Natural killer cell treated with Interleukin-12 subunit alpha and Interleukin-12 subunit beta and Interleukin-15 and Interleukin-18, amount 100 ng/mL, for 72 hours (primary cell): ENCODE measurements at regions not wholly inside any gene's neighbourhood (a gene's known extent, or its start where the extent isn't known, plus 50 kb on each side); places are given as distances from the start of the nearest gene placed in this dataset.
"Not testable (repeated sequence)": the region's sequence is repeated elsewhere in the genome, so short reads cannot be mapped to it uniquely, and the experiment has no call there.

Source experiments
- ATAC-seq, 2 donors: fragments of 150-1000 bp; cut with Tn5 transposase in 1 of 2; sonication (Bioruptor Pico), chemical (Tn5 transposase) in 1 of 2; 2 replicates each; pipeline ENCODE4 v1.10.0; 2021
- DNase-seq: peaks from one replicate; pipeline ENCODE4 v3.0.0; 2022; ENCODE audit warnings: low spot score
- H3K27ac Mint-ChIP-seq, 2 donors: 1 replicate in 1 of 2; 2 replicates in 1 of 2; pipeline ENCODE4 v1.8.0; 2022; ENCODE audit warnings: mixed read lengths in 2 of 2, mild to moderate bottlenecking in 1 of 2, moderate library complexity in 1 of 2
- H3K27me3 Mint-ChIP-seq, 2 donors: 1 replicate in 1 of 2; 2 replicates in 1 of 2; pipeline ENCODE4 v1.8.0; 2022; ENCODE audit warnings: mixed read lengths in 2 of 2
- H3K36me3 Mint-ChIP-seq: one replicate; pipeline ENCODE4 v1.8.0; 2022; ENCODE audit warnings: mixed read lengths
- H3K4me1 Mint-ChIP-seq, 2 donors: 1 replicate in 1 of 2; 2 replicates in 1 of 2; pipeline ENCODE4 v1.8.0; 2022; ENCODE audit warnings: low read depth in 2 of 2, mixed read lengths in 2 of 2, mild to moderate bottlenecking in 1 of 2
- H3K4me3 Mint-ChIP-seq: one replicate; pipeline ENCODE4 v1.8.0; 2022; ENCODE audit warnings: mixed read lengths
- H3K9me3 Mint-ChIP-seq: 2 replicates; pipeline ENCODE4 v1.8.0; 2022; ENCODE audit warnings: mixed read lengths

GRCh38 chr17:20895426-20895825, 147.4 kb downstream of the USP22 start:
- H3K36me3 Mint-ChIP-seq, H3K4me1 Mint-ChIP-seq, H3K9me3 Mint-ChIP-seq, DNase-seq, H3K27ac Mint-ChIP-seq, H3K4me3 Mint-ChIP-seq: not testable (repeated sequence)
- ATAC-seq: peak in 1 of 2 donors; percentile 24
- peaks cover 5 to 12% of the 10 kb centered on the region in 2 donors for H3K27me3 Mint-ChIP-seq

DNA sequence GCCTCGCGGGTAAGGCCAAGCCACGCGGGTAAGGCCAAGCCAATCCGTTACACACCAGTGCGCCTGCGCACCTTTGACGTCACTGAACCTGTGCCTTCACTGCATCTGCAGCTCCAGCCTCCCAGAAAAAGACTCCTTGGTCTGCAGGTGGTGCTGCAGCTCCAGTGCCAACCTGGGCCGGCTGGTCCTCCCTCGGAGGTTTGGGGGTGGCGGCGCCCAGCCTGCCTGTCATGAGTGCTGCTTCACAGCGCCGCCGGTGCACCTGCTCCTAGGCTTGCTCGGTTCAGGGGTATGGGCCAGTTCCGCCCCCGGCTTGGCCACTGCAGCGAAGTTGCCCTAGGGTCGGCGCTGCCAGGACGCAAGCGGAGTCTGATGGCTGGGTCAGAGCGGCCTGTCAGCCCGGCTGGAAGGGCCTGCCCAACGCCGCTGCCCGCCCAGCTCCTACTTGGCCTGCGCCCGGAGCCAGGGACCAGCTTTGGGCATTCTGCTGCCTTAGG, 146.6 kb downstream of the USP22 start:
- Mint-ChIP-seq H3K36me3 (no peaks in the 10 kb centered on the region), H3K4me1 (no peaks in the 10 kb centered on the region), H3K27me3 (peaks cover 4 to 8% of the 10 kb centered on the region in 2 donors), H3K9me3 (no peaks in the 10 kb centered on the region), H3K4me3 (no peak overlapping the region), H3K27ac (no peak overlapping the region)
- no peak for DNase-seq
- peak; percentile 43 to 59 for ATAC-seq

GRCh38 chr17:20898726-20899125, 144.1 kb downstream of the USP22 start:
- H3K4me1 Mint-ChIP-seq, H3K9me3 Mint-ChIP-seq, ATAC-seq, H3K36me3 Mint-ChIP-seq, H3K27ac Mint-ChIP-seq, DNase-seq, H3K4me3 Mint-ChIP-seq: not testable (repeated sequence)
- H3K27me3 Mint-ChIP-seq: peaks cover 16 to 27% of the 10 kb centered on the region in 2 donors

GRCh38 chr17:20902496-20902895, 140.3 kb downstream of the USP22 start:
- H3K36me3 Mint-ChIP-seq, H3K4me3 Mint-ChIP-seq, H3K27ac Mint-ChIP-seq: not testable (repeated sequence)

GRCh38 chr17:20903549-20903948, 139.3 kb downstream of the USP22 start:
- not testable (repeated sequence) for H3K4me1 Mint-ChIP-seq, DNase-seq, ATAC-seq, H3K36me3 Mint-ChIP-seq, H3K27ac Mint-ChIP-seq, H3K4me3 Mint-ChIP-seq, H3K9me3 Mint-ChIP-seq
- peaks cover 14 to 31% of the 10 kb centered on the region in 2 donors for H3K27me3 Mint-ChIP-seq

More at GRCh38 chr17:20902496-20902895, 140.3 kb downstream of the USP22 start:
- ATAC-seq, DNase-seq, H3K4me1 Mint-ChIP-seq, H3K9me3 Mint-ChIP-seq: not testable (repeated sequence)
- H3K27me3 Mint-ChIP-seq: peaks cover 16 to 31% of the 10 kb centered on the region in 2 donors

GRCh38 chr17:20908313-20909267, 134.2 kb downstream of the USP22 start:
- peaks cover 3 to 13% of the 10 kb centered on the region in 2 donors for H3K27me3 Mint-ChIP-seq
- ATAC-seq: peak; percentile 100
- DNase-seq: peak; percentile 89
- peak overlapping the region in 1 of 2 donors; percentile 68 for H3K27ac Mint-ChIP-seq
- H3K4me1 Mint-ChIP-seq: peaks cover 3 to 4% of the 10 kb centered on the region in 2 donors
- H3K36me3 Mint-ChIP-seq: no peaks in the 10 kb centered on the region
- H3K9me3 Mint-ChIP-seq: no peaks in the 10 kb centered on the region
- H3K4me3 Mint-ChIP-seq: peak overlapping the region; percentile 69

GRCh38 chr17:20914658-20915057, 128.2 kb downstream of the USP22 start:
- Mint-ChIP-seq H3K4me3 (no peak overlapping the region), H3K9me3 (no peaks in the 10 kb centered on the region), H3K27ac (no peak overlapping the region), H3K36me3 (no peaks in the 10 kb centered on the region), H3K27me3 (peaks cover 0 to 4% of the 10 kb centered on the region in 2 donors), H3K4me1 (peaks cover 3 to 8% of the 10 kb centered on the region in 2 donors)
- no peak for ATAC-seq
- DNase-seq: no peak

- DNase-seq: no peak
- H3K36me3 Mint-ChIP-seq: no peaks in the 10 kb centered on the region
- H3K9me3 Mint-ChIP-seq: no peaks in the 10 kb centered on the region
- H3K4me3 Mint-ChIP-seq: peak overlapping the region; percentile 13
- H3K27me3 Mint-ChIP-seq: peaks cover 6 to 11% of the 10 kb centered on the region in 2 donors
- peaks cover 3 to 8% of the 10 kb centered on the region in 2 donors for H3K4me1 Mint-ChIP-seq
- no peak overlapping the region for H3K27ac Mint-ChIP-seq
- ATAC-seq: no peak
Observed at GRCh38 chr17:20916383-20916782, 126.4 kb downstream of the USP22 start.

GRCh38 chr17:20917610-20918306, 125.1 kb downstream of the USP22 start:
- DNase-seq, H3K4me3 Mint-ChIP-seq: not testable (repeated sequence)
- peaks cover 6 to 15% of the 10 kb centered on the region in 2 donors for H3K27me3 Mint-ChIP-seq

DNA sequence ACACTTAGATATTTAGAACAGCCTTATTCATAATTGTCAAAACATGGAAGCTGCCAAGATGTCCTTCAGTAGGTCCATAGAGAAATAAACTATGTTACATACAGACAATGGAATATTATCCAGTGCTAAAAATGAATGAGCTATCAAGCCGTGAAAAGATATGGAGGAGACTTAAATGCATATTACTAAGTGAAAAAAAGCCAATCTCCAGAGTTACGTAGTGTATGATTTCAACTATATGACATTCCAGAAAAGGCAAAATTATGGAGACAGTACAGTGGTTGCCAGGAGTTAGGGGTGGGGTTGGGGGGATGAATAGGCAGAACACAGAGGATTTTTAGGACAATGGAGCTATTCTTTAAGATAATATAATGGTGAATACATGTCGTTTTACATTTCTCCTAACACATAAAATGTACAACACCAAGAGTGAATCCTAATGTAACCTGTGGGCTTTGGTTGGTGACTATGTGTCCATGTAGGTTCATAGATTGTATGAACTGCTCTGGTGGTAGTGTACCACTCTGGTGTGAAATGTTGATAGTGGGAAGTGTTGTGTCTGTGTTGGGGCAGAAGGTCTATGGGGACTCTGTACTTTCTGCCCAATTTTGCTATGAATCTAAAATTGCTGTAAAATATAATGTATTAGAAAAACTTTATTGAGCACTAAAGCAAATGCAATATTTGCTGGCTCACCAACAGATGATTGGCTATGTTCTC, 122.6 kb downstream of the USP22 start:
- peaks cover 6 to 15% of the 10 kb centered on the region in 2 donors for H3K27me3 Mint-ChIP-seq
- ATAC-seq (no peak), DNase-seq (no peak)
- H3K27ac Mint-ChIP-seq: no peak overlapping the region
- H3K36me3 Mint-ChIP-seq: no peaks in the 10 kb centered on the region
- no peaks in the 10 kb centered on the region for H3K9me3 Mint-ChIP-seq
- H3K4me1 Mint-ChIP-seq: peaks cover 3 to 8% of the 10 kb centered on the region in 2 donors
- H3K4me3 Mint-ChIP-seq: no peak overlapping the region

More at GRCh38 chr17:20917610-20918306, 125.1 kb downstream of the USP22 start:
- not testable (repeated sequence) for ATAC-seq, H3K9me3 Mint-ChIP-seq, H3K36me3 Mint-ChIP-seq, H3K27ac Mint-ChIP-seq, H3K4me1 Mint-ChIP-seq

- Mint-ChIP-seq H3K36me3 (no peaks in the 10 kb centered on the region), H3K4me1 (peaks cover 3 to 8% of the 10 kb centered on the region in 2 donors), H3K27me3 (peaks cover 6 to 15% of the 10 kb centered on the region in 2 donors), H3K27ac (no peak overlapping the region), H3K9me3 (no peaks in the 10 kb centered on the region), H3K4me3 (no peak overlapping the region)
- ATAC-seq: no peak
- no peak for DNase-seq
Observed at GRCh38 chr17:20920815-20921199, 122.0 kb downstream of the USP22 start.

- no peak overlapping the region for H3K27ac Mint-ChIP-seq
- ATAC-seq (no peak), DNase-seq (no peak)
- H3K9me3 Mint-ChIP-seq: no peaks in the 10 kb centered on the region
- no peaks in the 10 kb centered on the region for H3K36me3 Mint-ChIP-seq
- no peak overlapping the region for H3K4me3 Mint-ChIP-seq
- peaks cover 6 to 15% of the 10 kb centered on the region in 2 donors for H3K27me3 Mint-ChIP-seq
- no peaks in the 10 kb centered on the region for H3K4me1 Mint-ChIP-seq
Observed at GRCh38 chr17:20922128-20922670, 120.6 kb downstream of the USP22 start.

DNA sequence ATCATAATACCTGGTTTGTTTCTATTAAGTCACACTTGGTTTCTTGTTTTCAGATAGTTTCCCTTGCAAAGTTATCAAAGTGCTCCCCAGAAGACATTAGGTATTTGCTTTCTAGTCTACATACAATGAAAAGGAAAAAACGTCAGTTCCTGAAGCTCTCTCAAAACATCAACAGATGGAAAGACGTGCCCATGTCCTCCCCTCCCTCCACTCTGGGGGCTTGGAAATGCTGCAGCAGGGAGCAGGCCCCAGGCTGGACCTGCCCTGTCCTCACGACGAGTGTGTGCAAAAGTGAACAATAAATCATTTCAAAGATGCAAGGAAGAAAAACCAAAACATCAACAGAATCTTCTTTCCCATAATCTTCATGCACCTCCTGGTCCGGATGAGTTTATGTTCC, 118.5 kb downstream of the USP22 start:
- H3K4me3 Mint-ChIP-seq: no peak overlapping the region
- ATAC-seq (no peak), DNase-seq (no peak)
- H3K9me3 Mint-ChIP-seq: no peaks in the 10 kb centered on the region
- no peak overlapping the region for H3K27ac Mint-ChIP-seq
- H3K4me1 Mint-ChIP-seq: no peaks in the 10 kb centered on the region
- H3K36me3 Mint-ChIP-seq: no peaks in the 10 kb centered on the region
- peaks cover 13 to 21% of the 10 kb centered on the region in 2 donors for H3K27me3 Mint-ChIP-seq
